Heart left ventricle (tissue), 13 donors: ENCODE measurements at regions not wholly inside any gene's neighbourhood (a gene's known extent, or its start where the extent isn't known, plus 50 kb on each side); places are given as distances from the start of the nearest gene placed in this dataset.

Source experiments
- CTCF ChIP-seq, 12 donors: fragments of 200-600 bp; sonication (generic) in 4 of 12; IDR thresholded peaks; one replicate each; pipeline versions ENCODE4 v1.5.0 to v1.8.0; 2018 to 2022; ENCODE audit warnings: antibody characterized with exemption in 12 of 12, mild to moderate bottlenecking in 5 of 12
- POLR2A ChIP-seq, 2 donors: fragments of 450-650 bp; IDR thresholded peaks; one replicate each; pipeline ENCODE4 v1.6.1; 2017; ENCODE audit warnings: antibody characterized with exemption in 2 of 2, mild to moderate bottlenecking in 2 of 2, moderate library complexity in 2 of 2
- donor health status: ischemic (EF 13 %, LVEDD 7.1; RV severe dilation, severe dysfunction).
- donor health status: DM: no; HTN: yes; CAD: no.
- donor health status: DM: no; HTN: no; CAD: no.
- donor health status: ischemic (EF 25% LVEDD 6.9; RV normal size, moderate dysfunction).
- donor health status: ischemic (EF 25% LVEDD 5.7; RV mildly dilated, moderate dysfunction).
- donor health status: ischemic (EF 35%, LVEDD 5.7; RV mildly dilated, moderate dysfunction).
- donor health status: nonischemic (EF 11% LVEDD 7.7; RV severe dilation, severe dysfunction).
- donor health status: DM: yes; HTN: yes; CAD: no.
- donor health status: PGD.
- donor health status: ischemic (EF 29% LVEDD 5.4; RV normal size, mild dysfunction).
- donor health status: nonischemic (EF 23%, LVEDD 6.1; RV moderate dilation, normal function).

GRCh38 chr6:6405031-6405430, 84.6 kb upstream of the F13A1 start:
- TF ChIP-seq CTCF (IDR thresholded peaks at IDR 0.05), result no peak
- no peak for TF ChIP-seq POLR2A (IDR thresholded peaks at IDR 0.05)
